CD4-positive, alpha-beta T cell treated with Interleukin-17A for 4 hours (primary cell): ENCODE measurements at regions not wholly inside any gene's neighbourhood (a gene's known extent, or its start where the extent isn't known, plus 50 kb on each side); places are given as distances from the start of the nearest gene placed in this dataset.
"Not testable (repeated sequence)": the region's sequence is repeated elsewhere in the genome, so short reads cannot be mapped to it uniquely, and the experiment has no call there.

ENCODE experiments used
- DNase-seq: peaks from one replicate; pipeline ENCODE4 v3.0.0-alpha.2; 2020; ENCODE audit warnings: mixed read lengths

DNA sequence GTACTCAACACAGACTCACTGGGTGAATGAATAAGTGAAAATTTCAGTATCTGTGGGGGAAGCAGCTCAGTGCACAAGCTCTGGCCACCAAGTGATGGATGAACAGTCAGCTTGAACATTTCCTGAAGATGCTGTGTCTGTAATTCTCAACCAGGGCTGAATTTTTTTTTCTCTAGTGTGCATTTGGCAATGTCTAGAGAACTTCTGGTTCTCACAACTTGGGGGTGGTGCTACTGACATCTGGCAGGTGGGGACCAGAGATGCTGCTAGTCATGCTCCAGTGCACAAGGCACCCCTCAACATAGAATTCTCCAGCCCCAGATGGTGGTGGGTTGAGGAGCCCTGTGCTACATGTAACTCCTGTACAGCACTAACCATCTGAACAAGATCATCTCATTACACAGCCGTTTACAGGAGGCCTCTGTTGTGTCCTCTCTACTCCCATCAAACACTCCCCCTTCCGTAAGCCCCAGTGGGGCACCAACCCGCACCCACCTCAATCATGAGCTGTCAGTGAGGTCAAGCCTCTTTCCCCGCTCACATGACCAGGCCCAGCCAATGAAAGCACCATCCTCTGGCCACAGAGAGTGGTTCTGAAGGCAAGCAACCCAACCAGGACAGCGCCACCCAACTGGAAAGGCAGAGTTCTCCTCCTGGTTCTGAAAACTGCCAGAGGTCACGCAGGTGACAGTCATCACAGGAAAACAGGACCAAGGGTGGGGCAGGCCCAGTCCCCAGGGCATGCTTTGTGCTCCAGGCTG, 103.9 kb upstream of the PMEPA1 start:
- DNase-seq, result no peak

DNA sequence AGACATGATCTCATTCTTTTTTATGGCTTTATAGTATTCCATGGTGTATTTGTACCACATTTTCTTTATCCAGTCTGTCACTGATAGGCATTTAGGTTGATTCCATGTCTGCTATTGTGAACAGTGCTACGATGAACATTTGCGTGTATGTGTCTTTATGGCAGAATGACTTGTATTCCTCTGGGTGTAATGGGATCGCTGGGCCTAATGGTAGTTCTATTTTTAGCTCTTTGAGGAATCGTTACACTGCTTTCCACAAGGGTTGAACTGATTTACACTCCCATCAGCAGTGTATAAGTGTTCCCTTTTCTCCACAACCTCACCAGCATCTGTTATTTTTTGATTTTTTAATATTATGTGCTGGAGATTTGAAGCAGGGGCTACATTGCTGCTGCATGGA, 102.8 kb upstream of the PMEPA1 start:
- DNase-seq, result not testable (repeated sequence)

DNA sequence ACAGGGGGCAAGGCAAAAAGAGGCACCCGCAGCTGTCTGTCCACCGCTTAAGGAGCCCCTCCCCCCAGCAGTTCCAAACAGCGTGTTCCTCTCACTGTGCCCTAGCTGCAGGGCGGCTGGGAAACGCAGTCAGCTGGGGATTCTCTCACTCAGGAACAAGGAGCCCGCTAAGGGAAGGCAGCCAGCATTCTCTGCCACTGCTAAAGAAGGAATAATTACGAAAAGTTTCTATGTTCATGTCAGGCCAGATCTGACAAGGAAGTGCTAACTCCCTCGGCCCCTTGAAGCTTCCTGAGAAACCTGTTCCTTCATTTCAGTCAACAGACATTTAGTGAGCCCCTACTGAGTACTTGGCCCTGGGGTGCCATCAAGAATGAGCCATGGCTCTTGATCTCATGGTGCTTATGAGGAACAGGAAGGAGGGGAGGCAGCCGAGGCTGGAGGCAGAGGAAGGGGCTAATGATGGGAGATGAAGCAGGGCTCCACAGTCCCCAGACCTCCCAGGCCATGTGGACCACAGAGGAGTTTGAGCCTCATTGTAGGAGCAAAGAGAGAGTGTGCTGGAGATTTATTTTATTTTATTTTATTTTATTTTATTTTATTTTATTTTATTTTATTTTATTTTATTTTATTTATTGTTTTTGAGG, 101.7 kb upstream of the PMEPA1 start:
- DNase-seq, result no peak

DNA sequence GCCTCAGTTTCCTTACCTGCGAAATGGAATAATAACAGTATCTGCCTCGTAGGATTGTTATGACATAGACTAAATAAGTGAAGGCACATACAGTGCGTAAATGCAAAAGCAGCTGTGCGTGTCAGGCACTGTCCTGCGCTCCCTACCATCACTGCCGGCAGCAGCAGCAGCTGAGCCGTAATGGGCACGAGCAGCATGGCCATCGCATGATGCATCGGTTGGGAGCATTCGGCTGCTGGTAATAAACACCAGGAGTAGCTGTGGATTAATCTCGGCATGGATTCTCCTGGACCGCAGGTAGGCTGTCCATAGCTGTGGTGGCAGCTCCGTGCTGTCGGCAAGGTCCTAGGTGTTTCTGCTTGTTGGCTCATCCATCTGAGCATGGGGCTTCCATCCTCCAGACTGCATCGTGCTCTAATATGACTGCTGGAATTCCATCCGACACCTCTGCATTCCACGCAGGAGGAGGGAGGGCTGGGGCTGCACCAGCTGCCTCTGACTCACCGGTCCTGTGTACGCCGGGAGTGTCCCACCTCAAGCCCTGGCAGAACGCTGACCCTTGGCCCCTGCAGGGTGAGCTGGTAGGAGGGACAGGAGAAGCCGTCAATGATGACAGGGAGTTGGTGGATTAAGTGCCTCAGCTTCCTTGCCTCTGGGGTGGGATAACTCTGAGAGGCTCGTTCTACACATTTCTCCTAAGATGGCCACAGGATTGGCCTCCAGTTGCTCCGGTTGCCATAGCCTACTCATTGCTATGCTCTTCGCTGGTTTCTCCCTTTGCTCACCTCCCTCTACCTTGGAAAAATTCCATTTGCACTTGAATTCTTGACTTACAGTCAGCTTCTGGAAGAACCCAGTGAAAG, 100.9 kb upstream of the PMEPA1 start:
- no peak for DNase-seq

DNA sequence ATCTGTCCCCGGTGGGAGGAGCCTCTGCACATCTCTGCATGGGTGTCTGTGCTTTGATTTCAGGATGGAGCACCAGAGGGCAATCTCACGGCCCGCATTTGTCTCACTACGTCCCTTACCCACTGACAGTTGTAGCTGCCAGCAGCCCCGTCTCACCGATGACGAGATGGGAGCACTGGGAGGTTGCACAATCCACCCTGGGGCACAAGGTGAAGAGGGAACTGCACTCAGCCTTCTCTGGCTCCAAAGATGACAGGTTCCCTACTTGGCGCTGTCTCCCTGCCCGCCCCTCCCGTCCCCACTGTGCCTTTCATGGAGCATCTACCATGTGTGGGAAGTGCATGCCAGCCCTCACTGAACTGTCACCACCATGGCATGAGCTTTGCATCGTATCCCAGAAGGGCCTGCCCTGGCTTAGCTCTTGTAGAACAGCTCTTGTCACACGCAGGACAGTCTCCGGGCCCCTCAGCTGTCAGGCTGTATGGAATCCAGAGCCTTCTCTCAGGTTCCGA, 99.9 kb upstream of the PMEPA1 start:
- no peak for DNase-seq

DNA sequence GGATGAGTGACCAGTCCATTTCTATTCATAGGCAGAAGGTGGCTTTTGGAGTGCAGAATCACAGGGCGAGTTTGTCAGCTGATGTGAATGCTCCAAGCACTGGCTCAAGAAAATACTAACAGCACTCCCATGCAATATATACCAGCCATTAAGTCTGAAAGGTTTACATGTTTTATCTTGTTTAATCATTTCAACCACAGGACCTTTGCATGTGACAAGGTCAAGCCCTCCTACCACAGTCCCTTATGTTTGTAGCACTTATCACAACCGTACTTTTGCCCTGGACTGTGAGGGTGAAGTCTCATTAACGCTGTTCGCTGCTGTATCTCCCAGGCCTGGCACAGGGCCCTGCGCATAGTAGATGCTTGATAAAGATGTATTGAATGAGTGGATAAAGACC, 99.3 kb upstream of the PMEPA1 start:
- no peak for DNase-seq

DNA sequence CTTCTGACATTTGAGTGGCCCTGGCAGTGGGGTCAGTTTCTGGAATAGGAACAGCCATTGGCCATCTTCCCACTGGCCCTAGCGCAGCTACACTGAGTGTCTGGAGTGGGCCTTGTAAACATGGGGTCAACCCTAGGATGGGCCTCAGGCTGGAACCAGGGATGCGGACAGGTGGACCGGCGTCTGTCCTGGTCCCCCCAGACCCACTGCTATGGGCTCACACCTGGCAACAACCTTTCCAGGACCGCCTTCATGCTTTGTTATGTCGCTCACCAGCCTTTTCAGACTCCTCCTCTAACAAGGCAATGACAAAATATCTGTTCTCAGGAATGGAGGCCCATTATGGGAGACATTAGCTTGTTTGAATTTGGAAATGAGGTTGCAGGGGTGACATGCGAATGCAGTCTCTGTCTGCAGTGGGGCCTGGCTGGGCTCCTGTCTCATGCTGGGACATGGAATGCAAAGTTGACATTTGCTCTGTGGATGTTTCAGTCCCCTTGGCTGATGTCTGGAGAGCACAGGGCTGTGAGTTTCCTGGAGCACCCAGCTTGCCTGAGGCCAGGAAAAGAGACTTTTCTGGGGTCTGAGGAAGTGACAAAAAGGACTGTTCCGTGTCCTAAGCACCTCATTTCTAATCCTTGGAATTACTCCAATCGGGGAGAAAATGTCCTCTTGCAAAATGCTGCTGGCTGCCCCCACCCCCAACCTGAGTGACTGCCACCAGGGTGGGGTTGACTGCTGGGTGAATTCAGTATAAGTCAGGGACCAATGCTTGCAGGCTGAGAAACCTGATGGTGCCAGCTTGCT, 98.7 kb upstream of the PMEPA1 start:
- DNase-seq, result no peak

DNA sequence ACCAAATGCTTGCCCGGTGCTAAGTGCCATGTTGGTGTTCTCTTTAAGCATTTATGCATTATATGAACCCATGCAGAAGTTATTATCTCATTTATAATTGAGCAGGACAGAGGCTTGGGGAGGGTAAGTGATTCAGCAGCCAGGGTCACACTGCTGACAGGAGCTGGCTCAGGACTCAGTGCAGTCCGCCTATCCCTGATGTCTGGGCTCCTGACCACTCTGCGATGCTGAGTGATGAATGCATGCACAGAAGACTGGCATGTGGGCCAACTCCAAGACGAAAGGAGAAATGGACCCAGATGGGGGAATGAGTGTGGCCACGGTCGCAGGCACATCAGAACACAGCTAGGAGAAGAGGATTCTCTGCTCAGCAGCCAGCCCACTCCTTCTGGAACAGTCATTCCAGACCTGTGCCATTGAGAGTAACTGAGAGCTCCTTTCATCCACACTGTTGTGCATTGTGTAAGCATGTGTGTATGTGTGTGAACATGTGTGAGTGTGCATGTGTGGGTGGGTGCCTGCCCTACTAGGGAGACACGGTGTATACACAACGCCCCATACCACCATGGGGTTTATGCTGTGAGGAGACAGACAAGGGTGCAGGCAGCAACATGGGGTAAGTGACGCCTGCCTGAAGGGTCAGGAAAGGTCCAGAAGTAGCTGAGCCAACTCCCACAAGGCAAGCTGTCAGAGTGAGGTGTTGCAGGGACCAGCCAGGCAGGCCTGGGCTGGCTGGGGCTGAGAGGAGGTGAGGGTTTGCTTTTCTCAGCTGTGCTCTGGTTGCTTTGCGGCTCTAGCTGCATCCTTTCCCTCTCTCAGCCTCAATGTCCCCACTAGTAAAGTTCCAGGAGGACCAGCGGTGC, 97.8 kb upstream of the PMEPA1 start:
- DNase-seq, result no peak

DNA sequence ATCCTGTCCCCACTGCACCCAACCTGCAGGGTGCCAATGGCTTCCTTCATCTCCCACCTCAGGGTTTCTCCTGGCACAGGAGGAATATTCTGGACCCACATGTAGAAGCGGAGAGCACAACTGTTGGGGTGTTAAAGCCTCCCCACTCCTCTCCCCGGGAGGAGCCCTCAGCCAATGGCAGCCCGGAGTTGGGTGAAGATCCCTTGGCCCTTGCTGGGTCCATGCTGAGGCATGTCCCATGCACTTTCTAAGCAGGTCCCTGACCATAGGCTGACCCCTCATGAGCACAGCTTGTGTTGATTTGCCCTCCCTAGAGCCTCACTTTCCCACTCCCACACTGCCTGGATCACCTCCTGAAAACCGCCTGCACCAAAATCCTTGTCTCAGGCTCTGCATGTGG, 97.2 kb upstream of the PMEPA1 start:
- no peak for DNase-seq

DNA sequence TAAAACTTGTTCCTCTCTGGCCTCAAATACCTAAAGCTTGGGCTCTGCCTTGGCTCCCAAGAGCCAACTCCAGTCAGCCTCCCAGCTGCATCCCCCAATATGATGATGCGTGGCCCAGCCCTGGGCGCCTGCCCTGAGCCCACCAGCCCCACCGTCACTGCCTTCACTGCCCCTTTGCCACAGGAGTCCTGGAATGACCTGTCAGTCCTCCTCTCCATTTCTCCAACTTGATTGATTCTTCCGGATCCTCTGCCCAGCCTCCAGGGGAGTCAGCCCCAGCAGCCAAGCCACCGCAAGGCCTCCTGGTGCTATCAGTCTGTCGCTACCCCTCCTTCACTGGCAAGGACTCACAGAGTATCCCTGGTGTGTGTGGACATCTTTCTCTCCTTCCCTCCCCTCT, 96.7 kb upstream of the PMEPA1 start:
- DNase-seq, result no peak

DNA sequence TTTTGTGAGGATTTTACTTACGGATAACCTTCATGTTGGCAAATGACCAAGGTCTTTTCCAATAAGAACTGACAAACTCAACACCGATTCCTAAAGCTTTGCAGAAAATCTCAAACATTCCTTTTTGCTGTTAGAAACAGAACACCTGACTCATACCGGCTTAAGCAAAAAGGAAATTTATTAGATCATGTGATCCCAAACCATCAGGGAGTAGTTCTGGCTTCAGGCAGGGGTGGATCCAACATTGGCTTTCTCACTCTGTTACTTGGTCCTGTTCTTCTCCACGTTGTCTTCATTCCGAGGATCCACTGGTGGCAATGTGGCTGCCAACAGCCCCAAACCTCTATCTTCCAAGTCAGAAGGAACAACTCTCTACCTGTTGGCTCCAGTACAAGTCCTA, 95.9 kb upstream of the PMEPA1 start:
- DNase-seq, result no peak

DNA sequence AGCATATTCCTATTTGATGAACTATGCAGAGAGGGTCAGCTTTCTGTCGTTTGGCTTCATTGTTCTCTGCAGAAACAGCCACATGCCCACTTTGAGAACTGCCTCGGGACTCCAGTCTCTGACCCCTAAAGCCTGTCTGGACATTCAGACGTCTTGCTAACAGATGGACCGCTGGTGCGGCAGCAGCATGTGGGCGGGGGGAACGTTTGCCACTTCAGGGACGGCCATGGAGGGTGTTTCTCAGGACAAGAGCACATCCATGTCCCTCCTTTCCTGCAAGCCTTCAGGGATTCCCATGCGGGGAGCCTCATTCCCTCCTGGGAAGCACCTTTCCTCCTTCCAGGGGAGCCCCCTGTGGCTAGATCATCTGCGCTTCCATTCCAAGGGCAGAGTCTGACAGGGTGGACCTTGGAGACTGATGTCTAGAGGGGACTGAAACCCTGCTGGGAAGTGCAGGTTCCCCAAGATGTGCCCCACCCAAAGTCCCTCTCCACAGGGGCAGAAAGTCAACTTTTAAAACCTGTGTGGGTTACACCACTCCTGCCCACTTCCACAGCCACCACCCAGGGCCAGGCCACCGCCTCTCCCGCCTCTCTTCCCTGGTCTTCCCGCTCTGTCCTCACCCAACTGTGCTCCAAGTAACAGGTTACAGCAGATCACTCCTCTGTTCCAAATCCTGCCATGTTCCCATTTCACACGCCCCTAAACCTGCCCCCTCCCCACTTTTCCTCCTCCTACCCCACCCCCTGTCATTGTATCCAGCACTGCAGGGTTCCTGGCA, 94.8 kb upstream of the PMEPA1 start:
- DNase-seq, result no peak

DNA sequence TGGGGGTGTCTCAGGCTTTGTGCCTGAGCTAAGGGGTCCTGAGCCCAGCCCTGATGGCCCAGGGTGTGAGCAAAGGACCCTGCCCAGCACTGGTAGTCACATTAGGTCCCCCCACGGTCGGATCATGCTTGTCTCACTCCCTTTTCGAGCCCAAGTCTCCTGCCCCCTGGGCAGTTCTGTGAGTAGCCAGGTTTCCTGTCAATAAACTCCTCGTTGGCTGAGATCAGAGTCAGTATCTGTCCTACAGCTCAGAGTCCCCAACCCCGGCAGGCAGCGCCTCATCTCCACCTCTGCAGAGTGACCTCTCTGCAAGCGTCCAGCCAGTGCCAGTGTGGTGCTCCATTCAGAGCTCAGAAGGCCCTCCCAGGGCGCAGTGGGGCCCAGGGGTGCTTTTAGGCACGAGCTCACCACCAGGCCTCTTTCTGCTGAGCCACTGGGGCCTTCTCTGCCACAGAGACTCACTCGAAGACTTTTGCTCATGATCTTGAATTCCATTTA, 93.7 kb upstream of the PMEPA1 start:
- DNase-seq, result no peak

DNA sequence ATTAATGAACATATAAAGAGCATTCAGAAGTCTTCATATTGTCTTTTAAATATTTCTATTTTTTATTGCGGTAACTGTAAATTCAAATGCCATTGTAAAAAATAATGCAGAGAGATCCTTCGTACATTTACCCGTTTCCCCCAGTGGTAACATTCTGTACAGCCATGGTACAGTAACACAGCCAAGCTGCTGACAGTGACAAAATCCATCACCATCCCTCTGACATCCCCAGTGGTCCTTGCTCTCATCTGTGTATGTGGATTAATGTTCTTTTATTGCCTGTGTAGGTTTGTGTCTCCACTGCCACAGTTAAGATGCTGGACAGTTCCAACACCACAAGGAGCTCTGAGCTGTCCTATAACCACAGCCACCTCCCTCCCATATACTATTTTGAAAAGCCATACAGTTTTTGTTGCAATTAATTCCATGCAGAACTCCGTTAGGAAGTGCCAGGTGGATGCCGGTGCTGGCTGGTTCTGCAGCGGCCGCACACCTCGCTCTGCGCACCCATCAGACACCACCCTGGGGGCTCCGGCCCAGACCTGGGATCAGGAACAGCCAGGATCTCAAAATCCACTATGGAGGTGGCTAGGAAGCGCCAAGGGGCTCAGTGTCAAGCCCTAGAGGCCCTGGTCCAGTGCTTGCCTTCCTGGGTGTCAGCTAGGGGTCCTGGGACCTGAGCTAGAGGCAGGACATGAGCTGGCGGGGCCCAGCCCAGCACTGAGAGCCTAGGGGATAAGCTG, 93.1 kb upstream of the PMEPA1 start:
- no peak for DNase-seq

DNA sequence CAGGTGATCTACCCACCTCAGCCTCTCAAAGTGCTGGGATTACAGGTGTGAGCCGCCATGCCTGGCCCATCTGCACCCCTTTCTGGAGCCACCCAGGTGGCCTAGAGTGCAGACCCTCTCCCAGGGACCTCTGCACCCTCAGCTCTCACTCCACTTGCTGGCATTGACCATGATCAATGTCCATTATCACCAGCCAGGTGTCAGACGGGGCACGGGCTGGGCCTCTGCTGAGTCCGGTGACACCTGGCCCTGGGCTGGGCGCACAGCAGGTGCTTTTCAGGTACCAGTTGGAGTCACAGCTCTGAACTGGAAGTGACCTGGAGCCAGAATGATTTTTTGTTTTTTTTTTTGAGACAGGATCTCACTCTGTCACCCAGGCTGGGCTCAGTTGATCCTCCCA, 91.8 kb upstream of the PMEPA1 start:
- no peak for DNase-seq

DNA sequence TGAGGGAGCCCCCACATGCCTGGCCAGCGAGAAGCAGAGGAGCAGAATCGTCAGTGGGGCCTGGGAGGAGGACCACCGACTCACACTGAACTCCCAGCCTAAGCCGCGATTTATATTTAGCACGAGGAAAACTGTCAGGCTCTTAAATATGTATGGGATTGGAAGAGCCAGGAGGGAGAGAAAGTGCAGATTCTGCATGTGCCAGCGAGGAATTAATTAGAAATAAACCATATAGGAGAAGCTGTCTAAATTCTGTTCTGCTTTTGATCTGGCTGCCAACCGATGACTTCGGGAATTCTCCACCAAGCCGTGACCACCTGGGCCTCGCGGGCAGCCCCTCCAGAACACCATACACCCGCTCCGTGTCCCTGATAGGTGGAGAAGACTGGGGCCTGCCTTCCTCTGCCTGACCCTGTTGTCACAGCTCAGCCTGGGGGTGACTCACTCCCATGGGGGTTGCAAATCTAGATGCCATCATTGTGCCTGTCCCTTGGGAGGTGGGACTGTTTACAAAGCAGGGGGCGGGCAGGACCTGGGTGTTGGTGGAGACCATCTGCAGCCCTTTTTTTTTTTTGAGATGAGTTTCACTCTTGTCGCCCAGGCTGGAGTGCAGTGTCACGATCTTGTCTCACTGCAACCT, 91.1 kb upstream of the PMEPA1 start:
- DNase-seq, result no peak

DNA sequence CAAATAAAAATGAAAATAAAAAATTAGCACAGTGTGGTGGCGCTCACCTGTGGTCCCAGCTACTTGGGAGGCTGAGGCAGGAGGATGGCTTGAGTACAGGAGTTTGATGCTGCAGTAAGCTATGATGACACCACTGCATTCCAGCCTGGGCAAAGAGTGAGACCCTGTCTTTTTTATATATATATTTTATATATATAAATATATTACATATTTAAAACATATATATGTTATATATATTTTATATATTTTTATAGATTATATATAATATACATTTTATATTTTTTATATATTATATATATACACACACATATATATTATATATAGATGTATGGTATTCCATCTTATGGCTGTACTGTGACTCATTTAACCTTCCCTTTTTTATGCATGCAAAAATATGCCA, 87.6 kb upstream of the PMEPA1 start:
- DNase-seq, result no peak

DNA sequence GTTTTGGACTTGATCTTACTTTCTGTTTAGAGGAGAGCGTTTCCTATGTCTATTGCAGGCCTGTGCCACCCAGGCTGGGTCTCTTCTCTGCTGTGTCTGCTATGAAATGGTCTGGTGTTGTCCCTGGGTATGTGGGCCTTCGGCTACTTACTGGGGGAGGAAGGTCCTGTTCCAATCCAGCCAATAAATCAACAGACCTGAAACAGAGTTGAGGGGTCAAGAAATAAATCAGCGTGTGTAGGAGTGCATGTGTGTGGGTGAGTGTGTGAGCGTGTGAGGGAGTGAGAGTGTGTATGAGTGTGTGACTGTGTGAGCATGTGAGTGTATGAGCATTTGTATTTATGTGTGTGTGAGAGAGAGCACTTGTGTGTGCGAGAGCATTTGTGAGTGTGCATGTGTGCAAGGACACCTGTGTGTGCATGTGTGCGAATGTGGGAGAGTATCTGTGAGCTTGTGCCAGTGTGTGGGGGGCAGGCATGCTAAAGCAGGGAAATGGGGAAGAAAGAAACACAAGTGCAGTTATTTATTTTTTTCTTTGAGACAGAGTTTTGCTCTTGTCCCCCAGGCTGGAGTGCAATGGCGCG, 86.3 kb upstream of the PMEPA1 start:
- no peak for DNase-seq

DNA sequence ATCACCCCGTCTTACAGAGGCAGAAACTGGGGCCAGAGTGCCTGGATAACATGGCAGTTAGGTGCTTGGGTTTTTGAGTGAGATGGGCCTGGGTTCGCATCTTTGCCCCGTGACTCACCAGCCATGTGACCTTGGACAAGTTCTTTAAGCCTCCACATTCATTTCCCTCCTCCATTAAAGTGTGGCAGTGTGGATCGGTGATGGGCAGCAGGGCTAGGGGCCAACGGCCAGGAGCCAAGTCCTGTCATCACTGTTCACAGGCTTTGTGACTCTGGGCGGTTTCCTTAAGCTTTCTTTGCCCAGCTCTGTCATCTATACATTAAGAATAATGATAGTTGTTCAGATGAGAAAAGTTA, 85.5 kb upstream of the PMEPA1 start:
- DNase-seq, result no peak
